Ascending aorta (tissue), 2 donors: ENCODE measurements at regions not wholly inside any gene's neighbourhood (a gene's known extent, or its start where the extent isn't known, plus 50 kb on each side); places are given as distances from the start of the nearest gene placed in this dataset.

Source experiments
- DNase-seq, 2 donors: peaks; one replicate each; pipeline ENCODE4 v3.0.0-alpha.2; 2019; ENCODE audit warnings: low spot score in 2 of 2
- H3K27ac ChIP-seq, 2 donors: fragments of 200-600 bp; sonication (generic); one replicate each; pipeline ENCODE4 v1.5.1; 2016 to 2017; ENCODE audit warnings: mild to moderate bottlenecking in 1 of 2
- H3K27me3 ChIP-seq: fragments of 200-600 bp; sonication (generic); one replicate; pipeline ENCODE4 v1.5.1; 2017
- H3K36me3 ChIP-seq, 2 donors: fragments of 200-600 bp; sonication (generic); one replicate each; pipeline ENCODE4 v1.5.1; 2016
- H3K4me1 ChIP-seq, 2 donors: fragments of 200-600 bp; sonication (generic); one replicate each; pipeline ENCODE4 v1.5.1; 2016 to 2017; ENCODE audit warnings: mild to moderate bottlenecking in 1 of 2
- H3K4me3 ChIP-seq, 2 donors: fragments of 200-600 bp; sonication (generic); one replicate each; pipeline ENCODE4 v1.5.1; 2016 to 2017; ENCODE audit warnings: mild to moderate bottlenecking in 1 of 2
- H3K9me3 ChIP-seq, 2 donors: fragments of 200-600 bp; sonication (generic); one replicate each; pipeline ENCODE4 v1.5.1; 2016
- CTCF ChIP-seq, 3 experiments: fragments of 200-600 bp in 2 of 3; fragments of 450-650 bp in 1 of 3; sonication (generic) in 2 of 3; IDR thresholded peaks; one replicate each; pipeline ENCODE4 v1.5.1; 2016 to 2019; ENCODE audit warnings: antibody characterized with exemption in 3 of 3, mild to moderate bottlenecking in 1 of 3, moderate library complexity in 1 of 3
- intact Hi-C: fragments of 100-400 bp; cut with DNase I; formaldehyde crosslinking; loops from one replicate; pipeline ENCODE4 v1.15.1; 2023

- Histone ChIP-seq H3K36me3 (no peaks in the 10 kb centered on the region), H3K27ac (no peak overlapping the region), H3K4me1 (no peaks in the 10 kb centered on the region), H3K9me3 (no peaks in the 10 kb centered on the region), H3K4me3 (no peak overlapping the region), H3K27me3 (no peaks in the 10 kb centered on the region)
- no peak for DNase-seq
- TF ChIP-seq CTCF (IDR thresholded peaks at IDR 0.05) = no peak
- intact Hi-C loops = no loop called here
Measured at GRCh38 chr20:55449091-55449490, 556.2 kb downstream of the CBLN4 start.

- Histone ChIP-seq H3K36me3 (no peaks in the 10 kb centered on the region), H3K27ac (no peak overlapping the region), H3K4me1 (no peaks in the 10 kb centered on the region), H3K4me3 (no peak overlapping the region), H3K27me3 (no peaks in the 10 kb centered on the region), H3K9me3 (no peaks in the 10 kb centered on the region)
- DNase-seq = no peak
- TF ChIP-seq CTCF (IDR thresholded peaks at IDR 0.05) = no peak
- intact Hi-C loops = no loop called here
Measured at GRCh38 chr20:55446301-55446700, 559.0 kb downstream of the CBLN4 start.

GRCh38 chr20:55439070-55439469, 566.2 kb downstream of the CBLN4 start:
- H3K27ac ChIP-seq = no peak overlapping the region
- DNase-seq = no peak
- no peaks in the 10 kb centered on the region for H3K9me3 ChIP-seq
- intact Hi-C loops = no loop called here
- no peaks in the 10 kb centered on the region for H3K27me3 ChIP-seq
- no peaks in the 10 kb centered on the region for H3K36me3 ChIP-seq
- no peaks in the 10 kb centered on the region for H3K4me1 ChIP-seq
- H3K4me3 ChIP-seq = no peak overlapping the region
- no peak for TF ChIP-seq CTCF (IDR thresholded peaks at IDR 0.05)

- intact Hi-C loops = no loop called here
- no peak overlapping the region for H3K27ac ChIP-seq
- no peak for DNase-seq
Measured at GRCh38 chr20:55437798-55438415, 567.4 kb downstream of the CBLN4 start.

GRCh38 chr20:55424968-55425367, 580.4 kb downstream of the CBLN4 start:
- no peaks in the 10 kb centered on the region for H3K4me1 ChIP-seq
- no peaks in the 10 kb centered on the region for H3K27me3 ChIP-seq
- no peak overlapping the region for H3K4me3 ChIP-seq
- no peaks in the 10 kb centered on the region for H3K9me3 ChIP-seq
- no peak for DNase-seq
- TF ChIP-seq CTCF (IDR thresholded peaks at IDR 0.05) = no peak
- H3K36me3 ChIP-seq = no peaks in the 10 kb centered on the region
- no peak overlapping the region for H3K27ac ChIP-seq
- intact Hi-C loops = no loop called here

More at GRCh38 chr20:55437798-55438415, 567.4 kb downstream of the CBLN4 start:
- TF ChIP-seq CTCF (IDR thresholded peaks at IDR 0.05) = no peak
- Histone ChIP-seq H3K9me3 (no peaks in the 10 kb centered on the region), H3K36me3 (no peaks in the 10 kb centered on the region), H3K4me3 (no peak overlapping the region), H3K27me3 (no peaks in the 10 kb centered on the region), H3K4me1 (no peaks in the 10 kb centered on the region)

- no peaks in the 10 kb centered on the region for H3K9me3 ChIP-seq
- H3K4me1 ChIP-seq = no peaks in the 10 kb centered on the region
- H3K4me3 ChIP-seq = no peak overlapping the region
- H3K27ac ChIP-seq = no peak overlapping the region
- H3K27me3 ChIP-seq = no peaks in the 10 kb centered on the region
- no peaks in the 10 kb centered on the region for H3K36me3 ChIP-seq
- intact Hi-C loops = no loop called here
- DNase-seq = no peak
- no peak for TF ChIP-seq CTCF (IDR thresholded peaks at IDR 0.05)
Measured at GRCh38 chr20:55424476-55424875, 580.8 kb downstream of the CBLN4 start.
